Spleen (tissue), 7 donors: ENCODE measurements at regions not wholly inside any gene's neighbourhood (a gene's known extent, or its start where the extent isn't known, plus 50 kb on each side); places are given as distances from the start of the nearest gene placed in this dataset.

ENCODE experiments used
- CTCF ChIP-seq, 11 experiments: fragments of 200-600 bp in 7 of 11; fragments of 450-650 bp in 4 of 11; sonication (generic) in 4 of 11; IDR thresholded peaks in 8 of 11; conservative IDR thresholded peaks in 3 of 11; 1 replicate in 7 of 11; 2 replicates in 4 of 11; pipeline versions ENCODE4 v1.4.0 to v1.8.0; 2016 to 2021; ENCODE audit warnings: antibody characterized with exemption in 11 of 11, inconsistent platforms in 4 of 11, mild to moderate bottlenecking in 1 of 11
- POLR2AphosphoS5 ChIP-seq, 3 donors: sonication (generic); formaldehyde crosslinking; IDR thresholded peaks; one replicate each; pipeline ENCODE4 v1.5.1; 2017; ENCODE audit warnings: antibody characterized with exemption in 3 of 3
- donor health status: DM: no; HTN: no; CAD: no; lungs with moderate emphysema.
- donor health status: DM: no; HTN: no; CAD: no.
- donor health status: DM: no; HTN: no; CAD: no.

GRCh38 chr10:31707093-31708039 is 221.3 kb downstream of the ARHGAP12 start:
- TF ChIP-seq CTCF (IDR thresholded peaks at IDR 0.05 in 8 of 11, conservative IDR thresholded peaks at IDR 0.05 in 3 of 11) (no peak), POLR2AphosphoS5 (IDR thresholded peaks at IDR 0.05) (peak; percentile 24 to 59 (median 58))
